T-helper 1 cell treated with Interleukin-12 subunit alpha and Interleukin-12 subunit beta and Interleukin-4 antibody, amounts not matched to agents 30 ng/mL and 1 ng/mL, for 36 hours (primary cell): ENCODE measurements at regions not wholly inside any gene's neighbourhood (a gene's known extent, or its start where the extent isn't known, plus 50 kb on each side); places are given as distances from the start of the nearest gene placed in this dataset.

ENCODE experiments used
- intact Hi-C: fragments of 100-400 bp; cut with micrococcal nuclease; formaldehyde crosslinking; loops from one replicate; pipeline ENCODE4 v1.15.1; 2024

DNA sequence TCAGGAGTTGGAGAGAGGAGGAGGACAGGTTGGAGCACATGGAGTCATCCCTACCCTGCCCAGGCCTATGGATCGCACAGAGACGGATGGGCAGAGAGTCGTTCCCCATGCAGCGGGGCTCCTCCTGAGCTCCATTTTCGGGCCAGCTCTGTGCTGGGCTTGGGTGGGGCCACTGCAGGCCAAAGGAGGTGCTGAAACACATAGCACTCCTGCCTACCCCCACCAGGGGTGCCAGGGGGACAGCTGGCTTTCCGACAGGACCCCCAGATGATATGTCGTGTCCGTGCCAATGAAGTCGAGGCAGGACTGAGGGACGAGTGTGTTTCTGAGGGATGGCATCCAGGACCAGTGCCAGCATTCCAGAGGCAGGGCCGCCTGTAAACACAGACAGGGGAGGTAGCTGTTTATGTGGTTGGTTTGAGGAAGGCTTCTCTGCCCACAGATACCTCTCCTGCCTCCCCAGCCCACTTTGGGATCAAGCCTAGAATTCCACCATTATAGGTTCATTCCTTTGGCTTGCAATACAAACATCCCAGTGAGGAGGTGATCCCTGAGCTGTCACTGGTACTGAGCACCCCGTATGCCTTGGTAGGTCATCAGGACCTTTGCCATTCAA, 116.6 kb downstream of the GLI2 start:
- intact Hi-C loops, result no loop called here

DNA sequence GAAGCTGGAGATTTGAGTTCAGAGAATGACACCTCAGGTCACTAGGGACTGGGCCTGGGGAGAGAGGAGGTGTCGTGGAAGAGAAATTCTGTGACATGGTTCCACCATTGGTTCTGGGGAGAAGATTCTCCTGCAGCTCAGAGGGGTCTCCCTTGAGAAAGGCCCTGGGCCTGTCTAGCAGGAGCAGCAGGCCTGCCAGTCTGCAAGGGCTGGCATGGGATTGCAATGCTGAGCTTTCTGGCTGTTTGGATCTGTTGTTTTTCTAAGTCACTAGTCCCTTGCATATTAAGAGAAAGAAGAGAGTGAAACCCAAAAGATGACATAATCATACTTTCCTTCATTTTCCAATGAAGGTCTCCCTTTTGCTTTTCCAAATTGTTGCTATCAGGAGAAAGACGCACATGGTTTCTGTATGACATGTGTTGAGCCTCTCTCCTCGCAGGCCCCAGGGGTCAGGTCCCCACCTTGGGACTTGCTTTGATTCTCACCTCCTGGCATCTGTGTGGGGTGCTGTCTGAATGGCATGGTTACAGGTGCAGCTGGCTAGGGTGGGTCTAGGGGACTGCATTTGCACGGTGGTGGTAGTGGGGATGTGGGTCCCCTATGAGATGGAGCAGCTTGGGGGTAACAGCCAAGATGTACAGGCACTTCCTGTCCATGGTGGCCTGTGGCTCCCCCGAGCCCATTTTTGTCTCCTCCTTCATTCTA, 117.8 kb downstream of the GLI2 start:
- intact Hi-C loops, result no loop called here

- intact Hi-C loops, result no loop called here
Observed at GRCh38 chr2:120854014-120854620, 118.4 kb downstream of the GLI2 start.

DNA sequence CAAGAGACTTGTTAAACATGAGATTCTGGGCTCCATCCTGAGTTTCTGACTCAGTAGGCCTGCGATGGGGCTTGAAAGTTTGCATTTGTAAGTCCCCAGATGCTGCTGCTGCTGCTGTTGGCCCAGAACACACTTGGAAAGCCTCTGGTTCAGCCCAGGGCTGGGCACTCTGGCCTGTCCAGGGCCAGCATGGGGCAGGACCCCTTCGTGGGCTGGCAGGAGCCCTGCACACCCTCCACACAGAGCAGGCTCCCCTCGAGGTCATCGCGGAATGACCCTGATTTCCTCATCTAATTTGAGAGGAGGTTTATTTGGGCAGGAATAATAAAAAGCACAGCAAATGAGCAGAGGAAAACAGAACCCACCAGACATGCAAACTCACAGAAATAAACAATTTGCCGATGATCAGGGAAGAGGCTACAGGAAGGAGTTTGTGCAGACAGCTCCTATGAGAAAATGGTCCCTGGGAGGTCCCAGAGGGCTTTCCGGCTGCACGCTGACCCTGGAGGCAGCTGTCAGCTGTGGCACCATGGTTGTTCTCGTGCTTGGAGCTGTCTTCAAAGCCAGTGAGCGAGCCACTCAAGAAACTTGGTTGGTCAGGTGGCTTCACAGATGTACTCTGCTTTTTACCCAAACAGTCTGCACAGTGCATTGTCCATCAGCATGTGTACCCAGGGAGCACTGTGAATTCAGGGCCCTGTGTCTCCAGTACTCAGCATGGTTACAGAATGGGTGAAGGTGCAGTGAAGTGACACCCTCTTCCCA, 119.3 kb downstream of the GLI2 start:
- intact Hi-C loops, result no loop called here

DNA sequence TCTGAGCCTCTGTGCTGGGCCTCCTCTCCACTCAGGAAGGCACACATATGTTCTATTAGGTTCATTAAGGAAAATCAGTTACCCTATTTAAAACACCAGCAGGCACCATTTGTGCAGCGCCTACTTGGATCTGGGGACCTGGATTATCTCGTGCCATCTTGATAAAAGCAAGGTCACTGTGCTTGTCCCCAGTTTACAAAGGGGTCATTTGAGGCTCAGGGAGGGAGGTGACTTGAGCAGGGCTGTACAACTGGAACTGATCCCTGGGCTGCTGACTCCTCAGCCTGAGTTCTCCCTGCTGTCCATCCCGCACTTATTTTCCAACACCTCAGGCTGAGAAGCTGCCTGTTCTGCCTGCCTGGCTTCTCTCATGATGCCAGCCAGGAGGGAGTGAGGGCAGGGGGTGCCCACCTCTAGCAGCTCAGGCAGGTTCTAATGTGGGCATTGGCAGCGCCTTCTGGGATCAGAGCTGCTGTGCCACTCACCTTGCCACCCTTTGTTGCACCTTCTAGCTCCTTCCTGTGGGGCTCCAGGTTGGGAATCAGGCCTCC, 120.3 kb downstream of the GLI2 start:
- intact Hi-C loops, result no loop called here

GRCh38 chr2:120856421-120856862, 120.8 kb downstream of the GLI2 start:
- intact Hi-C loops, result no loop called here

DNA sequence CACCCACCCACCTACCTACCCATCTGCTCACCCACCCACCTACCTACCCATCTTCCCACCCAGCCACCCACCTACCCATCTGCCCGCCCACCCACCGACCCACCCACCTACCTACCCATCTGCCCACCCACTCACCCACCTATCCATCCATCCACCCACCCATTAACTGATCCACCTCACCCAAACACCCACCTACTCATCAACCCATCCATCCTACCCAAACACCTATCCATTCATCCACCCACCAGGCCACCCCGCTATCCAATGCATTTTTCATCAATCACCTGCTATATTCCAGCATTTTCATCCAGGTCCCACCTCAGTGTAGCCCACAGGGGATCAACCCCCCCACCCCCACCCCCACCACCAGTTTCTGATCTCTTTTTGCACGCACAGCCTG, 121.8 kb downstream of the GLI2 start:
- intact Hi-C loops, result no loop called here

- intact Hi-C loops, result no loop called here
Observed at GRCh38 chr2:120857931-120858330, 122.3 kb downstream of the GLI2 start.

- intact Hi-C loops, result no loop called here
Observed at GRCh38 chr2:120858361-120859106, 122.9 kb downstream of the GLI2 start.

GRCh38 chr2:120859128-120859527, 123.5 kb downstream of the GLI2 start:
- intact Hi-C loops, result no loop called here

DNA sequence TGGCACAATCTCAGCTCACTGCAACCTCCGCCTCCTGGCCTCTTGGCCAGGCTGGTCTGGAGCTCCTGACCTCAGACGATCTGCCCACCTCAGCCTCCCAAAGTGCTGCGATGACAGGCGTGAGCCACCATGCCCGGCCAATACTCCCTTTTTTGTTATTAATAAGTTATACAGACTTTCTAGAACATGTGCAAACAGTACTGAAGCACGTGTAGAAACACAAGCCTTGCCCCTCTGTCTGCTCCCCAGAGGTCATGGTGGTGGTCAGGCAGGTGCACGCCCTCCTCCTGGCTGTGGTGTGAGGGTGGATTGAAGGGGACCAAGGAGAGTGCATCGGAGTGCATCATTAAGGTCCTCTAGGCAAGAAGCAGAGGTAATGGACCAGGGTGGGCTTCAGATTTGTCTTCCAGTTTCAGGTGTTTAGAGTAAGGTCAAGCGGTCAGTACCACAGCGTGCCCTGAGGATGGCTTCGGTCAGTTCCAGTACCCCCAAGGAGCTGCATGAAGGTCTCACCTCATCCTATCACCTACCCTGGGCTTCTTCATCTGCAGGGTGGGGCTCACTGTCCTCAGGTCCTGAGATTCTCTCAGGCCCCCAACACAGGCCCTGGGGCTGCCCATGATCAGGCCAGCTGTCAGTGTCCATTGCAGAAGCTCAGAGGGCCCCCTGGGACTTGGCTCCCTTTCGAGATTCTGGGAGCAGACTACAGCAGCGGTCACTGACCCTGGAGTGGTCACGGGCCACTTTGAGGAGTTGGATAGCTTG, 124.3 kb downstream of the GLI2 start:
- intact Hi-C loops, result no loop called here

- intact Hi-C loops, result no loop called here
Observed at GRCh38 chr2:120860579-120860922, 124.9 kb downstream of the GLI2 start.

DNA sequence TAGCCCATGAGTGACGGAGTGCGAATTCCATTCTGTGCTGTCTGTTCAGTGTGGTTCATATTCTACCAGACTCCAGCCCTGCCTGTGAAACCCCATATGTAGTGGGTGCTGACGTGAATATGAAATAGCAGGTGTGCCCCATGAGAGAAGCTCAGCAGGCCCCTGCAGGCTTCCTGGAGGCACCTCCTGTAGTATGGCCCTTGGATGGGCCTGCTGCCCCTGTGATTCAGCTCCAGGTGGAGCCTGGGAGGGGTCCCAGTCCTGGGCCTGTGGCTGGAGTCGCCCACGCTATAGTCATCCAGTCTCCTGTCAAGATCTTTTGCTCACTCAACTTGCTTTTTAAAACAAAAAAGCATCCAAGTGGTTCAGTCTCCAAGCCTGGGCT, 125.5 kb downstream of the GLI2 start:
- intact Hi-C loops, result no loop called here

- intact Hi-C loops, result no loop called here
Observed at GRCh38 chr2:120861576-120862191, 126.0 kb downstream of the GLI2 start.

- intact Hi-C loops, result no loop called here
Observed at GRCh38 chr2:120862201-120863060, 126.8 kb downstream of the GLI2 start.

GRCh38 chr2:120863146-120863545, 127.5 kb downstream of the GLI2 start:
- intact Hi-C loops, result no loop called here

GRCh38 chr2:120863661-120864320, 128.1 kb downstream of the GLI2 start:
- intact Hi-C loops, result no loop called here

- intact Hi-C loops, result no loop called here
Observed at GRCh38 chr2:120864981-120865380, 129.3 kb downstream of the GLI2 start.
